GM18858 (cell line): ENCODE measurements at regions not wholly inside any gene's neighbourhood (a gene's known extent, or its start where the extent isn't known, plus 50 kb on each side); places are given as distances from the start of the nearest gene placed in this dataset.
A peak's percentile ranks its signal among the peaks of the same experiment; 100 is the strongest.
"Not testable (repeated sequence)": the region's sequence is repeated elsewhere in the genome, so short reads cannot be mapped to it uniquely, and the experiment has no call there.

Experiments
- ATAC-seq: cut with Tn5 transposase; IDR thresholded peaks from one replicate; pipeline ENCODE4 v1.9.1; 2021; ENCODE audit not compliant: unreplicated experiment

GRCh38 chr15:92753591-92753990 is 98.0 kb upstream of the FAM174B start:
- no peak for ATAC-seq

- ATAC-seq, result no peak
These were observed 107.9 kb upstream of the FAM174B start for GRCh38 chr15:92763459-92763858.

GRCh38 chr15:92768131-92768530 is 112.6 kb upstream of the FAM174B start:
- ATAC-seq, result not testable (repeated sequence)

GRCh38 chr15:92770641-92771040 is 115.1 kb upstream of the FAM174B start:
- no peak for ATAC-seq

- ATAC-seq, result no peak
These were observed 116.5 kb upstream of the FAM174B start for GRCh38 chr15:92772061-92772460.

GRCh38 chr15:92772626-92773244 is 117.2 kb upstream of the FAM174B start:
- no peak for ATAC-seq

- no peak for ATAC-seq
These were observed 117.8 kb upstream of the FAM174B start for GRCh38 chr15:92773340-92773739.

GRCh38 chr15:92779874-92780273 is 120.2 kb upstream of the CHD2 start:
- ATAC-seq, result no peak

GRCh38 chr15:92780843-92781242 is 119.3 kb upstream of the CHD2 start:
- ATAC-seq, result no peak

- no peak for ATAC-seq
These were observed 118.1 kb upstream of the CHD2 start for GRCh38 chr15:92781925-92782453.

- ATAC-seq, result no peak
These were observed 113.0 kb upstream of the CHD2 start for GRCh38 chr15:92787116-92787515.

- ATAC-seq, result no peak
These were observed 111.9 kb upstream of the CHD2 start for GRCh38 chr15:92788196-92788595.

GRCh38 chr15:92788793-92789192 is 111.3 kb upstream of the CHD2 start:
- ATAC-seq, result not testable (repeated sequence)

- no peak for ATAC-seq
These were observed 103.9 kb upstream of the CHD2 start for GRCh38 chr15:92796161-92796611.

GRCh38 chr15:92797168-92798052 is 102.7 kb upstream of the CHD2 start:
- peak; percentile 76 for ATAC-seq

GRCh38 chr15:92800013-92800412 is 100.1 kb upstream of the CHD2 start:
- ATAC-seq, result no peak

- ATAC-seq, result not testable (repeated sequence)
These were observed 99.6 kb upstream of the CHD2 start for GRCh38 chr15:92800416-92801055.

- not testable (repeated sequence) for ATAC-seq
These were observed 98.9 kb upstream of the CHD2 start for GRCh38 chr15:92801056-92801773.

GRCh38 chr15:92801774-92802464 is 98.2 kb upstream of the CHD2 start:
- ATAC-seq, result no peak

- ATAC-seq, result no peak
These were observed 96.6 kb upstream of the CHD2 start for GRCh38 chr15:92803536-92803851.
